GM12878 (cell line): ENCODE measurements at regions not wholly inside any gene's neighbourhood (a gene's known extent, or its start where the extent isn't known, plus 50 kb on each side); places are given as distances from the start of the nearest gene placed in this dataset.

Source experiments
- ATAC-seq: fragments of 200-7000 bp; cut with Tn5 transposase; 3 replicates; pipeline ENCODE4 v1.9.1; 2020; ENCODE audit warnings: mild to moderate bottlenecking, moderate library complexity
- BruUV-seq: library from RNA; stranded (reverse); fragments of 400-500 nt; replicated peaks from 2 replicates; lab custom pipeline; 2021; lab: Mats Ljungman, UMichigan
- CTCF ChIA-PET: fragments of 300-600 bp; sonication (Branson Sonifier 250); formaldehyde crosslinking; extraction: SDS; loops from one replicate; lab custom pipeline; 2021; ENCODE audit warnings: inconsistent platforms; lab: Yijun Ruan, JAX
- POLR2A ChIA-PET: fragments of 350-600 bp; formaldehyde crosslinking; extraction: SDS; loops from one replicate; lab custom pipeline; 2021; ENCODE audit warnings: inconsistent platforms; lab: Charles Lee
- RAD21 ChIA-PET: fragments of 300-600 bp; sonication (Branson Sonifier 250); formaldehyde crosslinking; loops from one replicate; lab custom pipeline; 2023; ENCODE audit warnings: antibody characterized with exemption; ENCODE audit not compliant: unreplicated experiment; lab: Charles Lee
- SMC1A ChIA-PET: fragments of 300-600 bp; sonication (Branson Sonifier 250); formaldehyde crosslinking; loops from one replicate; lab custom pipeline; 2023; ENCODE audit not compliant: unreplicated experiment, uncharacterized antibody; lab: Charles Lee
- DNase-seq: peaks from one replicate; pipeline ENCODE4 v3.0.0-alpha.2; 2011; ENCODE audit warnings: low read depth, low spot score
- FAIRE-seq: peaks from 3 replicates; lab custom pipeline; 2011; peaks lifted over from hg19 to GRCh38; lab: Jason Lieb, UNC
- H2AFZ ChIP-seq: 2 replicates; pipeline ENCODE4 v1.6.0; 2011; ENCODE audit warnings: low read depth, low read length, control low read depth; ENCODE audit not compliant: control insufficient read depth
- H3K27ac ChIP-seq: 2 replicates; pipeline ENCODE4 v1.5.1; 2011; ENCODE audit warnings: control low read depth; ENCODE audit not compliant: control insufficient read depth, insufficient read depth
- H3K27me3 ChIP-seq, 2 experiments: replicated peaks in 1 of 2; 2 replicates each; pipeline versions ENCODE4 v1.6.0 to v1.6.1; 2011; ENCODE audit warnings: low read length in 1 of 2; ENCODE audit not compliant: control insufficient read depth in 2 of 2, insufficient read depth in 2 of 2
- H3K36me3 ChIP-seq, 2 experiments: 2 replicates each; pipeline ENCODE4 v1.5.1; 2011; ENCODE audit warnings: low read length in 1 of 2; ENCODE audit not compliant: control insufficient read depth in 2 of 2, insufficient read depth in 2 of 2
- H3K4me1 ChIP-seq: 2 replicates; pipeline ENCODE4 v1.6.1; 2011; ENCODE audit warnings: mild to moderate bottlenecking, low read length, moderate library complexity, mixed read lengths; ENCODE audit not compliant: control insufficient read depth, insufficient read depth
- H3K4me2 ChIP-seq: 2 replicates; pipeline ENCODE4 v1.6.0; 2011; ENCODE audit warnings: control low read depth; ENCODE audit not compliant: control insufficient read depth, insufficient read depth
- H3K4me3 ChIP-seq: fragments of 200-600 bp; sonication (generic); 2 replicates; pipeline ENCODE4 v1.5.1; 2016
- H3K79me2 ChIP-seq: 2 replicates; pipeline ENCODE4 v1.6.0; 2011; ENCODE audit warnings: low read length; ENCODE audit not compliant: control insufficient read depth, insufficient read depth
- H3K9ac ChIP-seq: 2 replicates; pipeline ENCODE4 v1.8.0; 2011; ENCODE audit warnings: low read length, control low read depth, mixed read lengths; ENCODE audit not compliant: control insufficient read depth, insufficient read depth
- H3K9me3 ChIP-seq: replicated peaks from 3 replicates; pipeline ENCODE4 v1.5.1; 2011; ENCODE audit warnings: mild to moderate bottlenecking, low read length; ENCODE audit not compliant: control insufficient read depth, insufficient read depth
- H4K20me1 ChIP-seq: 2 replicates; pipeline ENCODE4 v1.6.0; 2011; ENCODE audit not compliant: control insufficient read depth, insufficient read depth
- BACH1 ChIP-seq: fragments of 450-650 bp; IDR thresholded peaks from 2 replicates; pipeline ENCODE4 v1.6.1; 2017; ENCODE audit warnings: mild to moderate bottlenecking, borderline replicate concordance
- CBX3 ChIP-seq: fragments of 200-600 bp; sonication (generic); IDR thresholded peaks from 2 replicates; pipeline ENCODE4 v1.6.1; 2016; ENCODE audit warnings: low read depth, borderline replicate concordance
- ESRRA ChIP-seq: IDR thresholded peaks from 2 replicates; pipeline ENCODE4 v1.6.1; 2012; ENCODE audit warnings: mild to moderate bottlenecking, low read length, improper control_type of control experiment
- FOXM1 ChIP-seq: IDR thresholded peaks from 2 replicates; pipeline ENCODE4 v1.6.1; 2012; ENCODE audit warnings: low read depth, mild to moderate bottlenecking, inconsistent platforms, low read length, moderate library complexity
- GATAD2B ChIP-seq: fragments of 450-650 bp; conservative IDR thresholded peaks from 2 replicates; pipeline ENCODE4 v1.6.1; 2017; ENCODE audit warnings: low read depth, mild to moderate bottlenecking, moderate library complexity
- HDAC6 ChIP-seq: fragments of 200-600 bp; sonication (generic); IDR thresholded peaks from one replicate; pipeline ENCODE4 v1.8.0; 2017; ENCODE audit warnings: antibody characterized with exemption; ENCODE audit not compliant: unreplicated experiment
- KLF5 ChIP-seq: fragments of 450-650 bp; IDR thresholded peaks from 2 replicates; pipeline ENCODE4 v1.6.1; 2014; ENCODE audit warnings: mild to moderate bottlenecking; ENCODE audit not compliant: partially characterized antibody
- WGBS: methylation state at CpG from one replicate; pipeline ENCODE4 v1.1.6; 2016; ENCODE audit warnings: low lambda C conversion rate; ENCODE audit not compliant: insufficient replicate concordance, insufficient coverage; ENCODE audit errors: missing lambda C conversion rate; 5-methylcytosine and 5-hydroxymethylcytosine counted together
- in situ Hi-C: fragments of 300-500 bp; cut with MboI; formaldehyde crosslinking; loops from 9 replicates; pipeline ENCODE4 v1.14.3; 2018; ENCODE audit warnings: mixed read lengths
- intact Hi-C: fragments of 100-400 bp; cut with micrococcal nuclease; formaldehyde crosslinking; loops from one replicate; pipeline ENCODE4 v1.14.2; 2022; ENCODE audit not compliant: unreplicated experiment
- TF ChIP-seq, protein P1 (sequence below): IDR thresholded peaks from 2 replicates; pipeline ENCODE4 v1.6.1; 2012; ENCODE audit warnings: low read depth, low read length, improper control_type of control experiment
- TF ChIP-seq, protein P2 (sequence below): IDR thresholded peaks from 2 replicates; pipeline ENCODE4 v1.6.1; 2011; ENCODE audit warnings: borderline replicate concordance, low read depth, mild to moderate bottlenecking, moderate library complexity, low read length; ENCODE audit not compliant: insufficient read depth, poor library complexity, severe bottlenecking

DNA sequence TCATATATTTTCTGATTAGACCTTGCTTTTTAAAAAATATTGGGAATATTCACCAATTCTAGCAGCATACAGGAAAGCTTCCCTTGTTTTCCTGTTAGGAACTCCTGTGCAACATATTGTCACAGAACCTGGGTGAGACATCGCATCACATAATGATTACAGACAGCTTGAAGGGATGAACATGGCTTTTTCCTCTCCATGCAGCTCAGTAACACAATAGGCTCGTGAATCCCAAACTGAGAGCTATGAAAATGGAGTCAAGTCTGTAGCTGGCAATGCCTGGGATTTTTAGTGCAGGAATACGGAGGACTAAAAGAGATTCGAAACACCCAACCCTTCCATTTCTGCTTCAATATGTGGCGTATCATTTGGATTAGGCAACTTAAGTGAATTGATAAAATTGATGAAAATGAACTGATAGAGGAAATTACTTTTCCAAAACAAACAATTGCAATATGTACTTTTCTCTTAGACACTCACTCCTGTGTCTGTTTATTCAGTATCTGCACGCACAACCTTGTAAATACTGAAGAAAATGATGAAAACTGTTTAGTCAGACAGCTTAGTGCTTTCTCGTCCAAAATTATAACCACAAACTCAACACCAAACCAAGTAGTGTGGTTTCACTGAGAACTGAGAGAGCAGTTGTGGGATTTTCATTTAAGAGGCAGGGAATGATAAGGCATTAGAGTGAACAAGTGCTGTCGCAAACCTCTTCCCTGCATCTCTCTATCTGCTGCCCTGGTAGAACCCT, 250.4 kb downstream of the PTBP2 start:
- FAIRE-seq (no peak), DNase-seq (no peak), ATAC-seq (no peak)
- ChIA-PET SMC1A (interaction anchor here (0.9 kb wide), 1 partner anchor 10 kb away, joined by 3 read pairs; no protein-coding TSS in a partner anchor), RAD21 (no interaction called here), CTCF (interaction anchor here (1.0 kb wide), 1 partner anchor 10 kb away, joined by 3 read pairs; no protein-coding TSS in a partner anchor), POLR2A (interaction anchor here (0.6 kb wide), 1 partner anchor 412 kb away, joined by 4 read pairs; no protein-coding TSS in a partner anchor)
- no peaks in the 10 kb centered on the region for H3K79me2 ChIP-seq
- H3K27ac ChIP-seq: no peak overlapping the region
- no peak overlapping the region for H2AFZ ChIP-seq
- no peaks in the 10 kb centered on the region for H3K4me1 ChIP-seq
- H3K9me3 ChIP-seq: no peaks in the 10 kb centered on the region
- no TSS peak for BruUV-seq
- H3K36me3 ChIP-seq: no peaks in the 10 kb centered on the region
- H3K4me2 ChIP-seq: no peak overlapping the region
- TF ChIP-seq FOXM1: no peak
- TF ChIP-seq, protein P1, sequence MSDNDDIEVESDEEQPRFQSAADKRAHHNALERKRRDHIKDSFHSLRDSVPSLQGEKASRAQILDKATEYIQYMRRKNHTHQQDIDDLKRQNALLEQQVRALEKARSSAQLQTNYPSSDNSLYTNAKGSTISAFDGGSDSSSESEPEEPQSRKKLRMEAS: no peak
- no peak for TF ChIP-seq BACH1
- TF ChIP-seq, protein P2, sequence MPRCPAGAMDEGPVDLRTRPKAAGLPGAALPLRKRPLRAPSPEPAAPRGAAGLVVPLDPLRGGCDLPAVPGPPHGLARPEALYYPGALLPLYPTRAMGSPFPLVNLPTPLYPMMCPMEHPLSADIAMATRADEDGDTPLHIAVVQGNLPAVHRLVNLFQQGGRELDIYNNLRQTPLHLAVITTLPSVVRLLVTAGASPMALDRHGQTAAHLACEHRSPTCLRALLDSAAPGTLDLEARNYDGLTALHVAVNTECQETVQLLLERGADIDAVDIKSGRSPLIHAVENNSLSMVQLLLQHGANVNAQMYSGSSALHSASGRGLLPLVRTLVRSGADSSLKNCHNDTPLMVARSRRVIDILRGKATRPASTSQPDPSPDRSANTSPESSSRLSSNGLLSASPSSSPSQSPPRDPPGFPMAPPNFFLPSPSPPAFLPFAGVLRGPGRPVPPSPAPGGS: no peak
- TF ChIP-seq GATAD2B: no peak
- TF ChIP-seq CBX3: no peak
- TF ChIP-seq KLF5: no peak
- TF ChIP-seq HDAC6: no peak
- TF ChIP-seq ESRRA: no peak
- H3K9ac ChIP-seq: no peak overlapping the region
- 46% methylated on average over 8 of the region's 8 CpGs for WGBS
- H4K20me1 ChIP-seq: no peaks in the 10 kb centered on the region
- in situ Hi-C loops (loop anchor here (5.0 to 25.0 kb wide), 2 partner anchors 840 to 1085 kb away; no protein-coding TSS in a partner anchor), intact Hi-C loops (no loop called here)
- no peaks in the 10 kb centered on the region for H3K27me3 ChIP-seq
- H3K4me3 ChIP-seq: no peak overlapping the region
